ENCODE measurements at regions not wholly inside any gene's neighbourhood (a gene's known extent, or its start where the extent isn't known, plus 50 kb on each side); places are given as distances from the start of the nearest gene placed in this dataset.
A peak's percentile ranks its signal among the peaks of the same experiment; 100 is the strongest.
"Not testable (repeated sequence)": the region's sequence is repeated elsewhere in the genome, so short reads cannot be mapped to it uniquely, and the experiment has no call there.

DNA sequence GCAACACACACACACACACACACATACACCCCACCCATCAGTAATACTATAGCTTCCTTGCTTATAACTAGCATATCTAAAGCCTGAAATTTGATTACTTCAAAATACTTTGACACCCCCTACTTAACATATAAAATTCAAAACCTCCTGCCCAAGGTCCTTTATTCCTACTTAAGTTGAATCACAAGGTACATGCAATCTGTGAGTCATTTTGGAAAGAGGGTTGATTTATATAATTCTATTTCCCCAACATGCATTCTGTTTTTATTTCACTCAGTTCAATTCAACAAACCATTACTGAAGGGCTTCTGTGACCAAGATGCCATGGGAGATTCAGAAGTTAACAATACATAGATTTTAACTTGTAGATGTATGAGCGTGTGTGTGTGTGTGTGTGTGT is 420.7 kb downstream of the METTL4 start:
- DNase-seq (ENCODE audit: insufficient read length, low spot score) (no peak), FAIRE-seq (no peak)
- TF ChIP-seq, protein P1, sequence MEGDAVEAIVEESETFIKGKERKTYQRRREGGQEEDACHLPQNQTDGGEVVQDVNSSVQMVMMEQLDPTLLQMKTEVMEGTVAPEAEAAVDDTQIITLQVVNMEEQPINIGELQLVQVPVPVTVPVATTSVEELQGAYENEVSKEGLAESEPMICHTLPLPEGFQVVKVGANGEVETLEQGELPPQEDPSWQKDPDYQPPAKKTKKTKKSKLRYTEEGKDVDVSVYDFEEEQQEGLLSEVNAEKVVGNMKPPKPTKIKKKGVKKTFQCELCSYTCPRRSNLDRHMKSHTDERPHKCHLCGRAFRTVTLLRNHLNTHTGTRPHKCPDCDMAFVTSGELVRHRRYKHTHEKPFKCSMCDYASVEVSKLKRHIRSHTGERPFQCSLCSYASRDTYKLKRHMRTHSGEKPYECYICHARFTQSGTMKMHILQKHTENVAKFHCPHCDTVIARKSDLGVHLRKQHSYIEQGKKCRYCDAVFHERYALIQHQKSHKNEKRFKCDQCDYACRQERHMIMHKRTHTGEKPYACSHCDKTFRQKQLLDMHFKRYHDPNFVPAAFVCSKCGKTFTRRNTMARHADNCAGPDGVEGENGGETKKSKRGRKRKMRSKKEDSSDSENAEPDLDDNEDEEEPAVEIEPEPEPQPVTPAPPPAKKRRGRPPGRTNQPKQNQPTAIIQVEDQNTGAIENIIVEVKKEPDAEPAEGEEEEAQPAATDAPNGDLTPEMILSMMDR (IDR thresholded peaks at IDR 0.05; ENCODE audit: insufficient read depth, missing control alignments): no peak

DNA sequence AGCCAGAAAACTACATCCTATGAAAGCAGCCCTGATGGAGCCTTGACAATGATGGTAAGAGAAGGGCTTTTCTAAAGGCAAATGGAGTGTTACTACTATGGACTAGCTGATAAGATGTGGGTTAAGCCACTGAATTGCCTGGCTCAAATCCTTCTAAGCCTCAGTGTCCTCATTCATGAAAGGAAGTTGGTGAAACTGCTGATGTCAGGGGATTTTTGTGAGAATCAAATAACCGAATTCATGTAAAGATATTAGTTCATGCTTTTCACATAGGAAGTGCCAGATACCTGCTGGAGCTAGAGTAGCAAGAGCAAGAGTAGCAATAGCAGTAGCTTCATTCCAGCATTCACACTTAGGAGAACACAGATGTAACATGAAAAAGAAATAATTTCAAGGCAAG is 417.0 kb downstream of the METTL4 start:
- FAIRE-seq: peak; percentile 29
- DNase-seq (ENCODE audit: insufficient read length, low spot score): no peak
- TF ChIP-seq, protein P1 (IDR thresholded peaks at IDR 0.05; ENCODE audit: insufficient read depth, missing control alignments): no peak

DNA sequence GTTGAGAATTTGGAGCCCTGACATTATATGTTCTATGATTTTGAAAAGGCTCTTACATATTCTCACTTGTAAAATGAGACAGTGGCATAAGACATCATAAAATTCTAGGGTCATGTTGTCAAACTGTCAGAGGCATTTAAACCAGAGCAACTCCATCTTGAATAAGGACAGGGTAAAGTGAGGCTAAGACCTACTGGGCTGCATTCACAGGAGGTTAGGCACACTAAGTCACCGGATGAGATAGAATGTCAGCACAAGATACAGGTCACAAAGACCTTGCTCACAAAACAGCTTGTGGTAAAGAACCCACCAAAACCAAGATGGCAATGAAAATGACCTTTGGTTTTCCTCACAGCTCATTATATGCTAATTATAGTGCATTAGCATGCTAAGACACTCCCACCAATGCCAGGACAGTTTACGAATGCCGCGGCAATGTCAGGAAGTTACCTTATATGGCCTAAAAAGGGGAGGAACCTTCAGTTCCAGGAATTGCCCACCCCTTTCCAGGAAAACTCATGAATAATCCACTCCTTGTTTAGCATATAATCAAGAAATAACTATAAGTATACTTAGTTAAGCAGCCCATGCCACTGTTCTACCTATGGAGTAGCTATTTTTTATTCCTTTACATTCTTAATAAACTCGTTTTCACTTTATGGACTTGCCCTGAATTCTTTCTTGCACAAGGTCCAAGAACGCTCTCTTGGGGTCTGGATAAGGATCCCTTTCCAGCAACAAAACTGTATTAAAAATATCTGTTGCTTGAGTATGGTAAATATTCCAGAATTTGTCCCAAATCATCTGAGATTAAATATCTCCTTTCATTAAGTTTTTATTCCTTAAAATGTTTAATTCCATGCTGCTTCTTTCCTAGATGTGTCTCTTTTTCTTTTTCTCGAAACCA is 406.4 kb downstream of the METTL4 start:
- DNase-seq (ENCODE audit: insufficient read length, low spot score): no peak
- FAIRE-seq: no peak
- TF ChIP-seq, protein P1 (IDR thresholded peaks at IDR 0.05; ENCODE audit: insufficient read depth, missing control alignments): no peak

DNA sequence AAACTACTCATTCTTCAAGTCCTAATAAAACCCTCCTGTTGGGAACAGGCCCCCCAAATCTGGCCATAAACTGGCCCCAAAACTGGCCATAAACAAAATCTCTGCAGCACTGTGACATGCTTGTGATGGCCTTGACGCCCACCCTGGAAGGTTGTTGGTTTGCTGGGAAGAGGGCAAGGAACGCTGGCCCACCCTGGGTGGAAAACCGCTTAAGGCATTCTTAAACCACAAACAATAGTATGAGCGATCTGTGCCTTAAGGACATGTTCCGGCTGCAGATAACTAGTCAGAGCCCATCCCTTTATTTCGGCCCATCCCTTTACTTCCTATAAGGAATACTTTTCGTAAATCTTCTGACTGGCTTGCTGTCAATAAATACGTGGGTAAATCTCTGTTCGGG is 404.4 kb downstream of the METTL4 start:
- FAIRE-seq: not testable (repeated sequence)

DNA sequence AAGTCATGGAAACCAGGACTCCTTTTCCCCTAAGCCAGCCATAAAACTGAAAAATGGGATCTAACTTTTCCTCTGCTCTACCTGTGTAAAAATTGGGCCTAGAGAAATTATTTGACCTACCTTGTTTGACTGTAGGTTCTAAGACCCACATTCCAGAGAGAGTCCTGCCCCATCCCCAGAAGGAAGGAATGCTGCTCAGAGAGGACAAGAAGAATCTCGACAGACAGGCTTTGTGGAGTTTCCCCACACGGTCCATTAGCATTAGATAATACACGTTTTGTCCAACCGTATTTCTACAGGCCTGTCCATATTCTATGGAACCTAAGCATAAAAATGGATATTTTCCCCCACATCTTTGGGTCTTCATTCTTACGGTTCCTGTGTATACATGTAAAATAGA is 403.3 kb downstream of the METTL4 start:
- TF ChIP-seq, protein P1 (IDR thresholded peaks at IDR 0.05; ENCODE audit: insufficient read depth, missing control alignments): no peak
- DNase-seq (ENCODE audit: insufficient read length, low spot score) (no peak), FAIRE-seq (no peak)

More for the DNA sequence above, 404.4 kb downstream of the METTL4 start:
- not testable (repeated sequence) for DNase-seq (ENCODE audit: insufficient read length, low spot score)

DNA sequence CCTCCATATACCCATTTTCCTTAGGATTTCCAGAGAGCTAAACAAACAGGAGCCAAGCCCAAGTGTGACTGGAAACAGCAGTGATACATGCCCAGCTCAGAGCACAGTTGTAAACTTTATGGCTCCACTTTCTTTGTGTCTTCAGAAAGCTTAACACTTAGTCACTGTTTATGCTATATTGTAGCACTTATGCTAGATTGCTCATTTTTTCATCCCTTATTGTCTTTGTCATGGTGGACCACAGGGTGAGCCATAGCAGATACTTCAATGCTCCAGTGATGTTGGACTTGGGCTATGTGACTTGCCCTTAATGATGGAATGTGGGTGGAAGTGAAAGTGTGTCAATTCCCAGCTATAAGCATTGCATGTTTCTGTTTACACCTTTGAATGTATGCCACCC is 401.6 kb downstream of the METTL4 start:
- FAIRE-seq (no peak), DNase-seq (ENCODE audit: insufficient read length, low spot score) (no peak)
- TF ChIP-seq, protein P1 (IDR thresholded peaks at IDR 0.05; ENCODE audit: insufficient read depth, missing control alignments): no peak

DNA sequence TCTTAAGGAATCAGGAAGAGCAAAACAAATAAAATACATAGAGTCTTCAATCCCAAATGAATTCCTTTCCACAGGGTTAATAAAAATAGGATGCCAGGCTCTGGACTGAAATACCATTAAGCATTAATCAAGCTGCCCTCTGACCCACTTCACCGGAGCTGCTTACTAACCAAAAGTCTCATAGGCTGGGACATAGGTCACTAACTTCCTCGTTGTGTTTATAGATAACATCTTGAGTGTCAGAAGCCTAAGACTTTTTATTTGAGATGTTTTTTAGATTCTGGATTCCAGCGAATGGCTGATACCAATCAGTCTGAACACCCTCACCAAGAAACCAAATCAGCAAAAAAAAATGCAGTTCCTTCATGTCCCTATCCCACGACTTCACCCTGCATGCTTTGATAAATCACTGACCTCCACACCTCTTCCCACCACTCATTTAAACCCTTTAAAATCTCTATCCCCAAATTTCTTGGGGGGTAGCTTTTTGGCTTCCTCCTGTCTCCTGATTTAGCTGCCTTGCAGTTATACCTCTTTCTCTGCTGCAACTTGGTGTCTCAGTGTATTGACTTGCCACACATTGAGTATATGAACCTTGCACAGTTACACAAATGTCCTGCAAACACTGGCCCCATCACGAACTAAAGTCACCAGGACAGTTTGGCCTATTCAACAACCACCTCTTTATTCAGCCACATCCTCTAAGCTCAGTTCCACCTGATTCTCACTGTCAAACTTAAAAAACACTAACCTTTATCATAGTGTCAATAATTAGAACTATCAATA is 399.3 kb downstream of the METTL4 start:
- DNase-seq (ENCODE audit: insufficient read length, low spot score) (no peak), FAIRE-seq (no peak)
- TF ChIP-seq, protein P1 (IDR thresholded peaks at IDR 0.05; ENCODE audit: insufficient read depth, missing control alignments): no peak

Measured in D721Med (cell line).